ENCODE measurements at regions not wholly inside any gene's neighbourhood (a gene's known extent, or its start where the extent isn't known, plus 50 kb on each side); places are given as distances from the start of the nearest gene placed in this dataset.

DNA sequence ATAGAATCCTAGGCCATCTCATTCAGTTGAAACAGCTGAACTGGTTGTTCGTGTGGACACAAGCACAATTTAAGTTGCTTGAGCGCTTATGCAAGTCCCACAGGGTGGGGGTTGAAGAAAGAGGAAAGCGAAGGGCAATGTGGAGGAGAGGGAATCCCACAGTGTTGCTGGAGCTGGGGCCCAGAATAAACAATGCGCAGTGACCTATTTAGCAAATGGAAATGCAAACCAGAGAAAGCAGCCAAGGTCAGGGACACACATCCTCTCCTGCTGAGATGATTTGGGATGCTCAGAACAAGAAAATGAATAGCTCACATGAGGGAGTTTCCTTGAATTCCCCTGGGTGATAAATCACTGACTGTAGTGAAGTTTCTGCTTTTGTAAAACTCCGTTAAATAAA, 838.3 kb downstream of the TLE4 start:
- TF ChIP-seq POLR2A (IDR thresholded peaks at IDR 0.05) (no peak), CTCF (IDR thresholded peaks at IDR 0.05) (no peak), EP300 (IDR thresholded peaks at IDR 0.05) (no peak)
- 1 to 4% (median 4%) methylated on average over 5 of the region's 5 CpGs for WGBS, 3 donors
- Histone ChIP-seq H3K36me3 (no peaks in the 10 kb centered on the region), H3K4me1 (ENCODE audit: insufficient read depth) (peaks cover 4% of the 10 kb centered on the region), H3K9me3 (no peaks in the 10 kb centered on the region), H3K27me3 (no peaks in the 10 kb centered on the region), H3K4me3 (no peak overlapping the region), H3K27ac (no peak overlapping the region)
- intact Hi-C loops (cut with DNase I), result no loop called here
- DNase-seq, result peak; percentile 14 to 38 (median 25)

DNA sequence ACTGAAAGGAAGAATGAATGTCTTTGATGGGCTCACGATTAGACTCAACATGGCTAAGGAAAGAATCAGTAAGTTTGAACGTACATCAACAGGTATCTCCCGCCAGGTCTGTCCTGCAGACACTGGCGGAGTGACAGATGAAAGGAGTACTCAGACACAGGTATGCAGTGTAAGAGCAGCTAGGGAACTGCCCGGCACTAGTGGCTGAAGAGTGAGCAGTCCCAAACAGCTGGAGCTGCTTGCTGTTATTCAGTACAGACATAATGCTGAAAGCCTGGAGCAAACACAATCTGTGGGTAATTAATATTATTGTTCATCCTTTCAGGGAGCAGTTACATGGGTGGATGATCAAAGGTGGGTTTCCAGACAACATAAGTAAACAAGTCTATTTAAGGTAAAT, 835.5 kb downstream of the TLE4 start:
- no peak for DNase-seq
- intact Hi-C loops (cut with DNase I), result no loop called here
- H3K36me3 ChIP-seq, result no peaks in the 10 kb centered on the region
- WGBS, 3 donors, result 96 to 98% (median 97%) methylated on average over 5 of the region's 5 CpGs
- no peaks in the 10 kb centered on the region for H3K27me3 ChIP-seq
- TF ChIP-seq EP300 (IDR thresholded peaks at IDR 0.05) (no peak), POLR2A (IDR thresholded peaks at IDR 0.05) (no peak), CTCF (IDR thresholded peaks at IDR 0.05) (no peak)
- no peak overlapping the region for H3K4me3 ChIP-seq
- H3K27ac ChIP-seq, result no peak overlapping the region
- H3K9me3 ChIP-seq, result no peaks in the 10 kb centered on the region
- H3K4me1 ChIP-seq (ENCODE audit: insufficient read depth), result peaks cover 4% of the 10 kb centered on the region

DNA sequence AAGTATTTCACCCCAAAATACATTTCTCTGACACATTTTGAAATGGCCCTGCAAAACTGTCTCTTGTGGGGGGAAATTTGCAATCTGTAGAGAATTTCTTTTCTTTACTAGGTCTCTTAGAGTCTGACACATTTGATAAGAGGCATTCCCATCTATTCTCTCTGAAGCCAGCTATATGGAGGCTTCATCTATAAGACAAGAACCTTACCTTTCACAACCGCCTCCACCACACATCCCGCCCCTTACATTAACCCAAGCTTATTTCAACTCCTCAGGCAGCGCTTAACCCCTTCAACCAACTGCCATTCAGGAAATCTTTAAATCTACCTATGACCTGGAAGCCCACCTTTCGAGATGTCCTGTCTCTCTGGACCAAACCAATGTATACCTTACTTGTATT, 829.5 kb downstream of the TLE4 start:
- Histone ChIP-seq H3K4me1 (ENCODE audit: insufficient read depth) (no peaks in the 10 kb centered on the region), H3K27ac (no peak overlapping the region), H3K4me3 (no peak overlapping the region), H3K36me3 (no peaks in the 10 kb centered on the region), H3K27me3 (no peaks in the 10 kb centered on the region), H3K9me3 (no peaks in the 10 kb centered on the region)
- no peak for TF ChIP-seq POLR2A (IDR thresholded peaks at IDR 0.05)
- no peak for TF ChIP-seq CTCF (IDR thresholded peaks at IDR 0.05)
- TF ChIP-seq EP300 (IDR thresholded peaks at IDR 0.05), result no peak
- no peak for DNase-seq
- WGBS, 3 donors, result 97 to 99% (median 97%) methylated on average over 4 of the region's 4 CpGs
- intact Hi-C loops (cut with DNase I), result no loop called here

DNA sequence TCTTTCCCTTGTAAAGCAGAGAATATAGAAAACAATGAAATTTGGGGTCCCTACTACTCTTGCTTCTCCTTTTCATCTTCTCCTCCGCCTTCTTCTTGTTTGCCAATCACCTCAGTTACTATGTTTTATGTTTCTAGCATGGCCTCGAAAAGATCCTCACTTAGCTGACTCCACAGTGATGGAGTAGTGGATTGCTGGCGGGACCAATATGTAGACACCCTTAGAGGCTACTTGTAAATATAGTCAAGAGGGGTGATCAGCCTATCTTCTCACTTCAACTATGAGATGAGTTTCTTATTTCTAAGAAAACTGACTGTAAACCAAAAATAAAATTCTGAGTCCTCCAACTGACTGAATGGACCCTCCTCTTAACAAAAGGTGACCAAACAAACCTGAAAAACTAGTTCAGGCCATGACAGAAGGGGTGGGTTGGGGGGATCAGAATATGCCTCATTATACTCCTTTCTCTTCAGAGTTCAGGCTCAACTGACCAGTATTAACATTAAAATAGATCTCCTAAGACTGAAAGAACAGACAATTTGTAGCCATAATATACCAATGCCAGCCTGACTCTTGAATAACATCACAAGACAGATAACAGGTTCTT, 829.0 kb downstream of the TLE4 start:
- H3K27ac ChIP-seq, result no peak overlapping the region
- no peak overlapping the region for H3K4me3 ChIP-seq
- WGBS, 3 donors, result 91 to 94% (median 93%) methylated on average over 3 of the region's 3 CpGs
- H3K36me3 ChIP-seq, result no peaks in the 10 kb centered on the region
- TF ChIP-seq CTCF (IDR thresholded peaks at IDR 0.05), result no peak
- no peak for TF ChIP-seq POLR2A (IDR thresholded peaks at IDR 0.05)
- TF ChIP-seq EP300 (IDR thresholded peaks at IDR 0.05), result no peak
- intact Hi-C loops (cut with DNase I), result no loop called here
- no peaks in the 10 kb centered on the region for H3K4me1 ChIP-seq (ENCODE audit: insufficient read depth)
- no peak for DNase-seq
- no peaks in the 10 kb centered on the region for H3K27me3 ChIP-seq
- no peaks in the 10 kb centered on the region for H3K9me3 ChIP-seq
